GOT3 (cell line): ENCODE measurements at regions not wholly inside any gene's neighbourhood (a gene's known extent, or its start where the extent isn't known, plus 50 kb on each side); places are given as distances from the start of the nearest gene placed in this dataset.

ENCODE experiments used
- DNase-seq: peaks from one replicate; lab custom pipeline; 2025; ENCODE audit warnings: mixed read lengths; lab: John Stamatoyannopoulos, UW

- DNase-seq, result no peak
Measured at GRCh38 chr9:95822583-95823431, 52.7 kb upstream of the ERCC6L2 start.

GRCh38 chr9:95822015-95822414 lies 53.5 kb upstream of the ERCC6L2 start:
- no peak for DNase-seq

GRCh38 chr9:95820074-95820473 lies 55.4 kb upstream of the ERCC6L2 start:
- no peak for DNase-seq

- DNase-seq, result no peak
Measured at GRCh38 chr9:95819636-95820035, 55.9 kb upstream of the ERCC6L2 start.

GRCh38 chr9:95817205-95817604 lies 58.3 kb upstream of the ERCC6L2 start:
- no peak for DNase-seq

GRCh38 chr9:95816716-95817115 lies 58.8 kb upstream of the ERCC6L2 start:
- DNase-seq, result no peak

- no peak for DNase-seq
Measured at GRCh38 chr9:95815961-95816360, 59.5 kb upstream of the ERCC6L2 start.

GRCh38 chr9:95815133-95815532 lies 60.4 kb upstream of the ERCC6L2 start:
- no peak for DNase-seq

GRCh38 chr9:95813923-95814322 lies 61.6 kb upstream of the ERCC6L2 start:
- no peak for DNase-seq

- no peak for DNase-seq
Measured at GRCh38 chr9:95810814-95811213, 64.7 kb upstream of the ERCC6L2 start.

GRCh38 chr9:95810133-95810532 lies 65.4 kb upstream of the ERCC6L2 start:
- no peak for DNase-seq

GRCh38 chr9:95809686-95810085 lies 65.8 kb upstream of the ERCC6L2 start:
- no peak for DNase-seq

GRCh38 chr9:95808011-95808410 lies 67.5 kb upstream of the ERCC6L2 start:
- DNase-seq, result no peak

GRCh38 chr9:95807326-95807947 lies 68.1 kb upstream of the ERCC6L2 start:
- DNase-seq, result no peak

GRCh38 chr9:95803197-95803596 lies 72.3 kb upstream of the ERCC6L2 start:
- DNase-seq, result no peak

GRCh38 chr9:95801797-95802196 lies 73.7 kb upstream of the ERCC6L2 start:
- no peak for DNase-seq

GRCh38 chr9:95796029-95796428 lies 79.5 kb upstream of the ERCC6L2 start:
- no peak for DNase-seq

GRCh38 chr9:95793924-95794828 lies 81.3 kb upstream of the ERCC6L2 start:
- DNase-seq, result no peak

GRCh38 chr9:95791695-95792094 lies 83.8 kb upstream of the ERCC6L2 start:
- no peak for DNase-seq

GRCh38 chr9:95791286-95791685 lies 84.2 kb upstream of the ERCC6L2 start:
- DNase-seq, result no peak

- no peak for DNase-seq
Measured at GRCh38 chr9:95788521-95788991, 86.9 kb upstream of the ERCC6L2 start.

GRCh38 chr9:95788021-95788420 lies 87.5 kb upstream of the ERCC6L2 start:
- DNase-seq, result no peak
